ENCODE measurements at regions not wholly inside any gene's neighbourhood (a gene's known extent, or its start where the extent isn't known, plus 50 kb on each side); places are given as distances from the start of the nearest gene placed in this dataset.

- TF ChIP-seq CTCF (conservative IDR thresholded peaks at IDR 0.05) (no peak), EZH2 (IDR thresholded peaks at IDR 0.05; ENCODE audit: low read depth) (no peak)
Observed at GRCh38 chr16:52383640-52384292, 163.2 kb downstream of the TOX3 start.
